ENCODE measurements at regions not wholly inside any gene's neighbourhood (a gene's known extent, or its start where the extent isn't known, plus 50 kb on each side); places are given as distances from the start of the nearest gene placed in this dataset.
A peak's percentile ranks its signal among the peaks of the same experiment; 100 is the strongest.

DNA sequence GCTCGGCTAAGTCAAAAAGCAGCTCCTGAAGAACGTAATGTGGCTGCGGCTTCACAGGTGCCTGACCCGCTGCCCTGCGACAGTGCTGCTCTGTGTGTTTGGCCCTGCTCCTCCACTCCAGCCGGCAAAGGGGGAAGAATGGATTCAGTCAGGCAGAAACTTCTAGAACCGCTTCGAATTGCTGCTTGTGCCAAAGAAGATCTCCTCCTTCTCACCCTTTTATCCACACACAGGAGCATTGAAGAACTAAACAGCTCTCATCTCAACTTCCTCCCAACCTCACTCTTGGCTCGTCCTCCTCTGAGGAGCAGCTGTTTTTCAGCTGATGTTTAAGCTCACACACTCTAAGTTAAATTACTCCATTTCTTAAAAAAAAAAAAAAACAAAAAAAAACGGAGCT is 651.4 kb downstream of the INHBA start:
- peak in 6 of 56 donors; percentile 2 to 29 (median 8) for DNase-seq

DNA sequence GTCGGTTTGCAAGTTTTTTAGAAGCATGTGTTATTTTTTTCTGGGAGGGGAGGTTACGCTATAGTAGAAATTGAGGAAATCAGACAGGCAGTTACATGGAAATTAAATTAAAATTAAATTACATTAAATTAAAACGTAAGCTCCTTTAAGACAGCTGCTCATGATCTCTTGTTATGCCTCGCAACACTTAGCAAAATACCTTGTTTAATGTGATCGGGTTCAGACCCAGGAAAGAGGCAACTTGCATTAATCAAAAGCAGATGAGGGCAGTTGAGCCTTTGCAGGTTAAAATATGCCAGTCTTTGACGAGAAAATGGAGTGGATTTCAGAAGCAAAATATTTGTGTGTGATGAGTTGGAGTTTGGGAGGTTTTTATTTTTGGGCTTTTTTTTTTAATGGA is 651.8 kb downstream of the INHBA start:
- no peak for DNase-seq

DNA sequence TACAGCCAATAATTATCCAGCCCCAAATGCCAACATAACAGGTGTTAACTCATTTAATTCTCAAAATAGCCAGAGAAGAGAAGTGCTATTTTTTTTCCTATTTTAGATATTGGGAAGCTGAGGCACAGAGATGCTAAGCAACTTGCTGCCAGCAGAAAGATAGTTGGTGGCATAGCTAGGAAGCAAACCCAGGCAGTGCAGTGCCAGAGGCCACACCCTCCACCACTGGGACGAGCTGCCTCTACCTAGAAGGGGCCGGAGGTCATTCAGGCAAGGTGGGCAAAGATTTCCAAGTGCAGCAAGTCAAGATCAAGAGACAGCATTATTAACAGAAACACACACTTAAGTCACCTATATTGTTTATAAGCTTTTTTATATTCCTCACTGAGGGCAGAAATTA is 654.1 kb downstream of the INHBA start:
- DNase-seq: no peak

DNA sequence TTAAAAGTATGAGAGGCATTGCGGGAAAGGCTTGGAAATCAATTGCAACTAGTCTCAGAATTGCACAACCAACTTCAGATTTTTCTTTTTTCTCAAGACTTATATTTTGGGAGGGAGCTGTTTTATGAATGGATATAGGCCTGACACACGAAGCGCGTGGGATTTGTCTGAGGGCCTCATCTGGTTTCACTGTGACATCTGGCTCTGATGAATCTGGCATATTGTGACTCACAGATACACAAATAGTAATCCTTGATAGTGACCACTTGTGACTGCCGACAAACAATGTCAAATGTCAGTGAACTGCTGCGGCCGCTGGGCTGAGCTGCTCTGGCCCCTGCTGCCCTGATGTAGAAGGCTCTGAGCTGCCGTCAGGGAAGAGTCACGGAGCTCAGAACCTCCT is 655.1 kb downstream of the INHBA start:
- DNase-seq: no peak

DNA sequence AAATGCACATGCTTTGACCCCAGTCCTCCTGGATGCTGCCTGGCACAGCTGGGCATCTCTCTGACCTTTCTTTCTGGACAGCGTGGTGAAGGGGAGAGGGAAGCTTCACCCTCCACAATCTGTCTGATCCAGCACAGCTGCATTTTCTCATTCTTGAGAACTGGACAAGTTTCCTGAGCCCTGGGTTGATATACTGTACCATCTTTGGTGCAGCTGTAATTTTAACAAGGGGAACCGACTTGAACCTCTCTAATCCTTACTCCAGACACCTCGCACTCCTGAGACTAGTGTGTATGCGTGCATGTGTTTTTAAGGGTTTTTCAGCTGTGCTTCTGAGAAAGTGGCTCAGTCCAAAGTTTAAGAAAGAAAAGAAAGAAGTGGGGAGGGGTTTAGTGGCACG is 655.7 kb downstream of the INHBA start:
- DNase-seq: no peak

- DNase-seq: no peak
These were observed 656.1 kb downstream of the INHBA start for GRCh38 chr7:41046776-41047175.

GRCh38 chr7:41046221-41046761 is 656.6 kb downstream of the INHBA start:
- no peak for DNase-seq

DNA sequence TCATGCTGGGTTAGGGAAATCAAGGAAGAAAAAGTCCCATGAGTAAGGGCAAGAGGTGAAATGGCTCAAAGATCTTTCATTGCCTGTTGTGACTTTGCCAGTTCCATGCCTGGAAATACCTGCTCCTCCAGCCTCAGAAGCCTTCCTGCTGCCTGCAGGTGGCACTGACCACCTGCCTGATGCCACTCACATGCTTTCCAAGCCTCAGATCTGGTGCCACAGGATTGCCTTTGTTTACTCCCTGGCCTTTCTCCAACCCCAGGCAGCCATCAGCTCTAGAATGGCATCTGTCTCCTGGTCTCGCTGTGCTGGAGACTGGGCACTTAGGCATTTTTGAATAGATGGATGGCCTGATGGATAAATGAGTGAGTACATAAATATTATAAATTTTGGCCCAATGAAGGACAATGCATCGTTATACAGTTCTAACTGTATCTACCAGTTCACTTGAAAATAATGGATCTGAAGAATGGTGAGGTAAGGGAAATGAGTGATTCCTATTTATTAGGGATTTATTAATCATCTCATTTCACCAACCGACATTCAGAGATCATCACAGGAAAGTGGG is 657.2 kb downstream of the INHBA start:
- no peak for DNase-seq

GRCh38 chr7:41039981-41040380 is 662.9 kb downstream of the INHBA start:
- DNase-seq: no peak

DNA sequence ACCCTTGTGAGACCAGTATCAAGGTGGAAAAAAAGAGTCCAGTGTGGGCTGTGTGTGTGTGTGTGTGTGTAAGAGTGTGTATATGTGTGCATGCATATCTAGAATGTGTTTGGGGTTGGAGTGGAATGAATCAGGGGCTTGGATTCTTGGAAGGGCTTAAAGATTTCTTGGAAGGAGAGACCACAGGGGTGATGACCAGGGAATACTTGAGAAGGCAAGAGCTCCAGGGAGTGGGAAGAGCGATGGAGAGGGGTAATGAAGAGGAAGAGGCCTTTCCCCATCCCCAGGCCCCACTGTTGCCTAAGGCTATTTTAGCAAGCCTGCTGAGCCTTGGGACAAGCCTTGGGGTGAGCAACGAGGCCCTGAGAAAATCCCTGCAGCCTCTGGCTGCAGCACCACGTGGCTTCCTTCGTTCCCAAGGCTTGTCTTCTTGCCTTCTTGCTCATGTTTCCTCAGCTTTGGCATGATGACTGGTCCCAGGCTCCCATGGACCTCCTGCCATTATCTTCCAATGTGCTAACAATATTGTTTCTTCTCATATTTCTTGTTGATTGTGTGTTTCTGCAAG is 663.4 kb downstream of the INHBA start:
- no peak for DNase-seq

GRCh38 chr7:41038211-41038610 is 664.7 kb downstream of the INHBA start:
- DNase-seq: no peak

DNA sequence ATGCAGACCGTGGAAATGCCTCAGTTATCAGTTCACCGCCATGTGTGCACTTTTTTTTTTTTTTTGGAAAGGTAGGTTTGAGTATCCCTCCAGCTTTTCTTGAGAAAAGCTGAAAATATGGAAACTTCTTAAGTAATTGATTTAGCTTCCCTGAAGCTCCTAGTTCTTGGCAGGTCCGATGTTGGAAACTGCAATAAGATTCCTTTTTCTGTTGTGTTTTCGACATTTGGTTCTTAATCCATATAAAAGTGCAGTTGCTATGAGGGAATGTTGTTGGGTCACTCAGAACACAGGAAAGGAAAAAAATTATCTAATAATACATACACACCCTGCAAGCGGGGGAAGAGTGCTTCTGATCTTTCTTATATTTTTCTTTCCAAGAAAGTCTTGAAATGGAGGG is 665.2 kb downstream of the INHBA start:
- DNase-seq: no peak

DNA sequence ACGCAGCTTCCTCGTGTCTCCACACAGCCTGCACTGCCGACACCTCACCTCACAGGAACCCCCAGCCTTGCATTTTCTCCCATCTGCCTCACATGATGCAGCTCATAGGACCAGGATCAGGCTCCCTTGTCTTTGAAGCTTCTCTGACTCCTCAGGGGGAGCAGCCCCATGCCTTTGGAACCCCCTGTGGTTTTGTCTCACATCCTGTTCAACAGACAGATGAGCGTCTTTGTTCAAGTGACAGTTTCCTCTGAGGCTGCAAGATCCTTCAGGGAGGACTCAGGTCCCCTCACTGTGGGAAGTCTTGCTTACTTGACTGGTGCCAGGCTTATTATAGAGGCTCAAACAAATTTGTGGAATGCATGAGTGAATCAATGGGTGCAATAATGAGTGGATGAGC is 667.1 kb downstream of the INHBA start:
- no peak for DNase-seq

DNA sequence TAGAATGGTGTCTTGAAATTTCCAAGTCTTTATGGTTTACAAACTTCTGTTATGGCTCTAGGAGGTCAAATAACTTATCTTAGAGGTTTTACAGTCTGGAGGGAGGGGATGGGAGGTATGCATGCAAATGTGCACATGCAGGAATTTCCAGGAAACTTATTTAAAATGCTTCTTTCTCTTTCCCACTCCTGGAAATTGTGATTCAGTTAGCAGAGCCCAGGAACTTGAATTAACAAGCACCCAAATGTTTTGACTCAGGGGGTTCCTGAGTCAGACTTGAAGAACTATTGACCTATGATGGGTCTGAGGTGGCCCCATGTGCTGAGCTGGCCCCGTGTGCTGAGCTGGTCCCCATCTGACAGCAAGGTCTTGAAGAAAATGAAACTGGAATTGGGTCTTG is 669.4 kb downstream of the INHBA start:
- no peak for DNase-seq

- DNase-seq: no peak
These were observed 672.2 kb downstream of the INHBA start for GRCh38 chr7:41030673-41031072.

- DNase-seq: peak in 35 of 56 donors; percentile 5 to 87 (median 45)
These were observed 673.8 kb downstream of the INHBA start for GRCh38 chr7:41029072-41029499.

GRCh38 chr7:41028580-41028979 is 674.3 kb downstream of the INHBA start:
- DNase-seq: no peak

GRCh38 chr7:41027428-41028115 is 675.3 kb downstream of the INHBA start:
- DNase-seq: no peak

GRCh38 chr7:41024126-41024525 is 678.8 kb downstream of the INHBA start:
- no peak for DNase-seq

- DNase-seq: no peak
These were observed 682.8 kb downstream of the INHBA start for GRCh38 chr7:41020056-41020455.

GRCh38 chr7:41013117-41013516 is 689.8 kb downstream of the INHBA start:
- DNase-seq: no peak

DNA sequence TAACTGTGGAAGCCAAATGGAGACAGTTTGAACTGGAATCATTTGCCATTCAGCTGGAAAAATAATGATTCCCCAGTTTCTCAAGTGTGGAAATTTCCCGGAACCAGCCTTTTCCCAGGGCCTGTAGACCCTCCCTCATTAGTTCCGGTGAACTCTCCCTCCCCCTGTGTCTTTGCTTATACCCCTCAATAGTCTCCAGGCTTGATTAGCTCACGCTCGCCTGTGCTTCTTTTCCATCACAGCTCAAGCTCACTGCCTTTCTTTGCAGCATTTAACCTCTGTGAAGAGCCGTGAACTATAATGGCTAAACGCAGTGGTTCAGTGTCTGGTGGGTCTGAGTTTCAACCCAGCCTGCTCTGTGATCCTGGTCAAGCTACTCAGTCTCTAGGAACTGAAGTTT is 690.8 kb downstream of the INHBA start:
- DNase-seq: no peak

DNA sequence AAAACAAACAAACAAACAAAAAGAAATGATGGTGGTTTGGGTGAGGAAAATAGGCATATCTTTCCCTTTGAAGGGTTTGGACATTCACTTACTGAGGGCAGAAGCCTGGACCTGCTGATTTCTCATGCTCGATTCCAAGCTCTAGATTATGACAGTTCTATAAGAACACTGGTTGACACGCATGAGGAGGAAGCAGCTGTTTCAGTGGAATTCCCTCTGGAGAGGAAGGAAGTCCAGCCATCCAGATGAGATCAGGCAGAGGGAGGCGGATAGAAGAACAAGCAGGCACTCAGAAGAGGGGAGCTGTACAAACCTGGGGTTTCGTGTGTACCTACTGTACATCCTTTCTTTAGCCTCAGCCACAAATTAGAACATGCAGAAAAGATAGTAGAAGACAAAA is 691.9 kb downstream of the INHBA start:
- no peak for DNase-seq

All from nucleus accumbens (tissue), 56 donors.